HCT116 (cell line): ENCODE measurements at regions not wholly inside any gene's neighbourhood (a gene's known extent, or its start where the extent isn't known, plus 50 kb on each side); places are given as distances from the start of the nearest gene placed in this dataset.

Experiments used
- ATAC-seq: fragments of 200-7000 bp; cut with Tn5 transposase; 2 replicates; pipeline ENCODE4 v1.9.1; 2020; ENCODE audit warnings: mild to moderate bottlenecking, moderate library complexity
- BruUV-seq: library from RNA; stranded (reverse); fragments of 400-500 nt; replicated peaks from 2 replicates; lab custom pipeline; 2021; lab: Mats Ljungman, UMichigan
- CTCF ChIA-PET: fragments of 300-600 bp; sonication (Branson Sonifier 250); formaldehyde crosslinking; loops from one replicate; lab custom pipeline; 2021; ENCODE audit warnings: antibody characterized with exemption; lab: Charles Lee
- POLR2A ChIA-PET: fragments of 300-600, 350-600 bp; sonication (Branson Sonifier 250); formaldehyde crosslinking; loops from one replicate; lab custom pipeline; 2021; ENCODE audit warnings: antibody characterized with exemption; lab: Charles Lee
- RAD21 ChIA-PET, 2 experiments: fragments of 300-600 bp; sonication (Branson Sonifier 250); formaldehyde crosslinking; loops; one replicate each; lab custom pipeline; 2023; ENCODE audit warnings: low total read pairs in 2 of 2; ENCODE audit not compliant: uncharacterized antibody in 2 of 2, unreplicated experiment in 2 of 2, low non-redundant PET in 1 of 2; lab: Charles Lee
- DNase-seq: peaks from one replicate; pipeline ENCODE4 v3.0.0-alpha.2; 2010; ENCODE audit warnings: low read depth, low spot score
- H2AFZ ChIP-seq: fragments of 200-600 bp; shearing (Covaris generic), sonication (generic); 2 replicates; pipeline ENCODE4 v1.6.1; 2017; ENCODE audit warnings: low read depth, mixed run types, mixed read lengths, antibody characterized with exemption, low read length; ENCODE audit not compliant: poor library complexity, severe bottlenecking
- H3K27ac ChIP-seq: 2 replicates; pipeline ENCODE4 v1.5.1; 2012; ENCODE audit warnings: low read depth, low read length
- H3K27me3 ChIP-seq: fragments of 200-600 bp; sonication (generic); 2 replicates; pipeline ENCODE4 v1.6.1; 2016; ENCODE audit warnings: mixed run types, low read length, mixed read lengths; ENCODE audit not compliant: insufficient read depth
- H3K36me3 ChIP-seq, 2 experiments: fragments of 200-500 bp in 1 of 2; fragments of 200-600 bp in 1 of 2; sonication (Bioruptor generic) in 1 of 2; sonication (generic) in 1 of 2; 2 replicates each; pipeline versions ENCODE4 v1.5.1 to v1.6.1; 2014 to 2016; ENCODE audit warnings: low read length in 2 of 2, inconsistent platforms in 1 of 2, mixed read lengths in 1 of 2, mixed run types in 1 of 2; ENCODE audit not compliant: insufficient read depth in 2 of 2, control insufficient read depth in 1 of 2
- H3K4me1 ChIP-seq, 2 experiments: fragments of 200-600 bp in 1 of 2; sonication (generic) in 1 of 2; 2 replicates each; pipeline versions ENCODE4 v1.5.1 to v1.6.1; 2012 to 2017; ENCODE audit warnings: low read length in 2 of 2, inconsistent platforms in 1 of 2, mild to moderate bottlenecking in 1 of 2, mixed read lengths in 1 of 2, mixed run types in 1 of 2, moderate library complexity in 1 of 2; ENCODE audit not compliant: insufficient read depth in 2 of 2, control insufficient read depth in 1 of 2
- H3K4me2 ChIP-seq: fragments of 200-600 bp; sonication (generic); 2 replicates; pipeline ENCODE4 v1.6.1; 2017; ENCODE audit warnings: mixed run types, low read length, mixed read lengths
- H3K4me3 ChIP-seq, 2 experiments: fragments of 200-600 bp in 1 of 2; sonication (generic) in 1 of 2; replicated peaks in 1 of 2; 2 replicates each; pipeline ENCODE4 v1.5.1; 2011 to 2016; ENCODE audit warnings: low read length in 2 of 2, control low read depth in 1 of 2, low read depth in 1 of 2, mild to moderate bottlenecking in 1 of 2, mixed read lengths in 1 of 2, mixed run types in 1 of 2
- H3K79me2 ChIP-seq: fragments of 200-600 bp; sonication (generic); 2 replicates; pipeline ENCODE4 v1.6.1; 2017; ENCODE audit warnings: mild to moderate bottlenecking, mixed run types, low read length, moderate library complexity, mixed read lengths; ENCODE audit not compliant: insufficient read depth
- H3K9ac ChIP-seq: fragments of 200-600 bp; sonication (generic); 2 replicates; pipeline ENCODE4 v1.6.1; 2016; ENCODE audit warnings: low read length, mixed read lengths
- H3K9me2 ChIP-seq: fragments of 200-600 bp; sonication (generic), shearing (Covaris generic); 2 replicates; pipeline ENCODE4 v1.6.1; 2017; ENCODE audit warnings: mixed run types, mild to moderate bottlenecking, moderate library complexity; ENCODE audit not compliant: insufficient read depth
- H3K9me3 ChIP-seq, 2 experiments: fragments of 200-500 bp in 1 of 2; fragments of 200-600 bp in 1 of 2; sonication (Bioruptor generic) in 1 of 2; sonication (generic) in 1 of 2; 2 replicates each; pipeline ENCODE4 v1.6.1; 2014 to 2017; ENCODE audit warnings: low read length in 2 of 2, mixed read lengths in 2 of 2, inconsistent platforms in 1 of 2, low read depth in 1 of 2, mild to moderate bottlenecking in 1 of 2, mixed run types in 1 of 2, moderate library complexity in 1 of 2; ENCODE audit not compliant: control insufficient read depth in 1 of 2, insufficient read depth in 1 of 2
- H4K20me1 ChIP-seq: fragments of 200-600 bp; sonication (generic), shearing (Covaris generic); 2 replicates; pipeline ENCODE4 v1.6.1; 2017; ENCODE audit warnings: mixed run types, mild to moderate bottlenecking, moderate library complexity; ENCODE audit not compliant: insufficient read depth
- ATF3 ChIP-seq: IDR thresholded peaks from 2 replicates; pipeline ENCODE4 v1.6.1; 2012
- EGR1 ChIP-seq: IDR thresholded peaks from 2 replicates; pipeline ENCODE4 v1.6.1; 2012; ENCODE audit warnings: low read depth
- intact Hi-C: fragments of 100-400 bp; cut with micrococcal nuclease; formaldehyde crosslinking; loops from 2 replicates; pipeline ENCODE4 v1.10.0; 2022

- Histone ChIP-seq H3K9me2 (no peaks in the 10 kb centered on the region), H2AFZ (no peak overlapping the region), H3K9ac (no peak overlapping the region), H3K27me3 (no peaks in the 10 kb centered on the region), H3K4me2 (no peak overlapping the region), H3K79me2 (no peaks in the 10 kb centered on the region), H3K27ac (no peak overlapping the region), H3K4me1 (no peaks in the 10 kb centered on the region), H4K20me1 (no peaks in the 10 kb centered on the region), H3K4me3 (no peak overlapping the region), H3K36me3 (no peaks in the 10 kb centered on the region), H3K9me3 (no peaks in the 10 kb centered on the region)
- no TSS peak for BruUV-seq
- POLR2A ChIA-PET = no interaction called here
- ATAC-seq = no peak
- intact Hi-C loops = no loop called here
- CTCF ChIA-PET = no interaction called here
- DNase-seq = no peak
- TF ChIP-seq ATF3 (no peak), EGR1 (no peak)
- RAD21 ChIA-PET = no interaction called here
Measured at GRCh38 chr10:31725436-31725835, 203.2 kb downstream of the ARHGAP12 start.

- RAD21 ChIA-PET = no interaction called here
- TF ChIP-seq EGR1 = no peak
- TF ChIP-seq, all 23 proteins: peak for 0
- Histone ChIP-seq H3K4me3 (no peak overlapping the region), H3K9ac (no peak overlapping the region), H3K27me3 (no peaks in the 10 kb centered on the region), H3K27ac (no peak overlapping the region), H4K20me1 (no peaks in the 10 kb centered on the region), H2AFZ (no peak overlapping the region), H3K9me2 (no peaks in the 10 kb centered on the region), H3K4me2 (no peak overlapping the region), H3K9me3 (no peaks in the 10 kb centered on the region), H3K79me2 (no peaks in the 10 kb centered on the region), H3K36me3 (no peaks in the 10 kb centered on the region), H3K4me1 (no peaks in the 10 kb centered on the region)
- ChIA-PET CTCF (no interaction called here), POLR2A (no interaction called here)
- DNase-seq (no peak), ATAC-seq (no peak)
- no TSS peak for BruUV-seq
- intact Hi-C loops = no loop called here
Measured at GRCh38 chr10:31724296-31724695, 204.3 kb downstream of the ARHGAP12 start.
